Esophagus muscularis mucosa (tissue), 3 donors: ENCODE measurements at regions not wholly inside any gene's neighbourhood (a gene's known extent, or its start where the extent isn't known, plus 50 kb on each side); places are given as distances from the start of the nearest gene placed in this dataset.

Source experiments
- CTCF ChIP-seq, 3 experiments: fragments of 200-600 bp in 2 of 3; fragments of 450-650 bp in 1 of 3; sonication (generic) in 2 of 3; IDR thresholded peaks; one replicate each; pipeline ENCODE4 v1.5.1; 2017 to 2019; ENCODE audit warnings: antibody characterized with exemption in 3 of 3, mild to moderate bottlenecking in 2 of 3, moderate library complexity in 1 of 3
- POLR2AphosphoS5 ChIP-seq, 2 donors: sonication (generic); formaldehyde crosslinking; IDR thresholded peaks; one replicate each; pipeline ENCODE4 v1.6.1; 2017; ENCODE audit warnings: antibody characterized with exemption in 2 of 2

GRCh38 chrX:39514801-39515200, 583.0 kb downstream of the BCOR start:
- TF ChIP-seq CTCF (IDR thresholded peaks at IDR 0.05) (no peak), POLR2AphosphoS5 (IDR thresholded peaks at IDR 0.05) (no peak)
